ENCODE measurements at regions not wholly inside any gene's neighbourhood (a gene's known extent, or its start where the extent isn't known, plus 50 kb on each side); places are given as distances from the start of the nearest gene placed in this dataset.

DNA sequence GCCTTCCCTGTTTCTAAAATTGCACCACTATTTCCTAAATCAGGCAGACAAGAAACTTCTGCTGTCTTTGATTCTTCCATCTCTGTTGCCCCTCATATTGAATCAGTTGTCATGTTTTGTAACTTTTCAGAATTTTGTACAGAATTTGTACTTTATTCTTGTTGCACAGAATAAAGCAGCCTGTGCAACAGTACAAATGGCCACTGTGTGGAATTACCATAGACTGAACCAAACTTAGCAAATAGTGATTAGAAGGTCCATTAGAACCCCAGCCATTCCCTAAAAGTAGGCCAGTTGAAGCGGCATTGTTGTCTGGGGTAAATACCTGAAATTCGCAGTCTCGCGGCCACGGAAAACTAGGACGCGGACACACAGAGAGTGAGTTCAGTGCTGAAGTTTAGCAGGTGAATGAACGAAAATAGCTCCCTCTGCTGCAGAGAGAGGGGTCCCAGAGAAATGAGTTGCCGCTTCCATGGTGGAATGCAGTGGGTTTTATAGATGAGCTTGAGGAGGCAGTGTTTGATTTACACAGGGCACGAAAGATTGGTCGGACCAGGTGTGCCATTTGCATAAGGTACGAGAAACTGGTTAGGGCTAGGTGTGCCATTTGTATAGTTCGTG is 71.8 kb downstream of the C4orf33 start:
- FAIRE-seq: no peak
- DNase-seq (ENCODE audit: low spot score in 2 of 2): no peak

DNA sequence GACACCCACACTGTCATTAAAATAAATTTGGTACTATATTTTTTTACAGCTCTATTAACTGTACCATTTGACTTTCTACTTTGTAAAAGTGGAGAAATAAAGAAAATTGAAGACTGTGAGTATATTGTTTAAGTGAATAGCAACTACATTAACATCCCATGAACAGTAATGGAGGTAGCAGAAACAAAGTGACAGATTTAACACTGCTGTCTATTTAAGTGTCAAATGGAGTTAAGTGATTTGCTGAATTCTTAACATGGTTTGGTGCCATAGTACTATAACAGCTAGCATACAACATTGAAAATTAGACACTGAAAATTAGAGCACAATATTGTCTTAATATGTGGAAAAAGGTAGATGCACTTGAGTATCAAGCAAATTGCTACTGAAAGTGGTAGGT is 76.2 kb downstream of the C4orf33 start:
- FAIRE-seq (no peak), DNase-seq (ENCODE audit: low spot score in 2 of 2) (no peak)

DNA sequence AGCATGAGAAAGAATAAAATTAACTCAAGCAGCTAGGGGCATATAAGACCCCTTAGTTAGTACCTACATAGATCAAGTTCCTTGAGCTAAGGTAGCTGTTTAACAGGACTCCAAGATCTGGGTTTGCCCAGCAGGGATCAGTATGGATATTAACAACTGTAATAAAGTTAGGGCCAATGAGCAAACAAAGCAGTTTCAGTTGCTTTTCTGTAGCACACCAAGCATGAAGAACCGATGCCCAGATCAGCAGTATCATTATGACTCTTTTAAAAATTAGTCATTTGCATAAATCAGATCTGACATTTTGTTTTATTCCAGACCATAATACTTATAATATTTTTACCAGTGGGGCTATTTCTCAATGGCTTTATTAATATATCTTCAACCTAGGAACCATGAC is 80.9 kb downstream of the C4orf33 start:
- no peak for FAIRE-seq

DNA sequence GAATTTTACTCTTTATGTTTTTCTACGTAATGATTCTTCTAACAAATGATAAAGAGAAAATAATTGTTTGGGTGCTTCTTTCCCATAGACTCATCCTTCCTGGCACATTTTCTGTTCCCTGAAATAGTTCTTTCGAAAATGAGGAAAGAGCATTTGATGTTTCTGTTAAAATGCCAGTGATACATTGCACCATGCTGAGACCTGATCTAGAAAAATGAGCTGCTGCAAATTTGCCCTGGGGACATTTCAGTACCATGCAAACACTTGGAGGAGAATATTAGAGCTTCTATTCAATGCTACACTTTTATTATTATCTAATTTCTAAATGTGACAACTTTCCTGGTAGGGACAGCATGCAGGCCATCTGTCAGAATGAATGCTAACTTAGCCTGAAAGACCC is 83.3 kb downstream of the C4orf33 start:
- DNase-seq (ENCODE audit: low spot score in 2 of 2) (no peak), FAIRE-seq (no peak)

More for the DNA sequence above, 80.9 kb downstream of the C4orf33 start:
- DNase-seq (ENCODE audit: low spot score in 2 of 2): no peak

DNA sequence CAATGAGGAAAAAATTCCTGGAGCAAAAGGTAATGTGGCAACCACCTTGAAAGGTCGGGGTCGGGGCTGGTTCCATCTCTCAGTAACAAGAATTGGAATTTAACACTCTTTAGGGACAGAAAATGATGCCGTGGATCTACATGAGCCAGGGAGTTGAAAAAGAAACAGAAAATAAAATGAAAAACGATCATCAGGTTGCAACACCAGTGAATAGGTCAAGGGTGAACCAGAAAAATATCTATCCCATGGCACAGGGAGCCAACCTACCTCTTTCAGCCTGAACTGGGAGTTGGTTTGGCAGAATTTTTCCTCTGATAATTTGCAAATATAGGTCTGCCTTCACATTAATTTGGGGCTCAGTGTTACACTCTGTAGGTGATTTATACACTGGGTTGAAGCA is 93.7 kb downstream of the C4orf33 start:
- FAIRE-seq: no peak
- DNase-seq (ENCODE audit: low spot score in 2 of 2): no peak

DNA sequence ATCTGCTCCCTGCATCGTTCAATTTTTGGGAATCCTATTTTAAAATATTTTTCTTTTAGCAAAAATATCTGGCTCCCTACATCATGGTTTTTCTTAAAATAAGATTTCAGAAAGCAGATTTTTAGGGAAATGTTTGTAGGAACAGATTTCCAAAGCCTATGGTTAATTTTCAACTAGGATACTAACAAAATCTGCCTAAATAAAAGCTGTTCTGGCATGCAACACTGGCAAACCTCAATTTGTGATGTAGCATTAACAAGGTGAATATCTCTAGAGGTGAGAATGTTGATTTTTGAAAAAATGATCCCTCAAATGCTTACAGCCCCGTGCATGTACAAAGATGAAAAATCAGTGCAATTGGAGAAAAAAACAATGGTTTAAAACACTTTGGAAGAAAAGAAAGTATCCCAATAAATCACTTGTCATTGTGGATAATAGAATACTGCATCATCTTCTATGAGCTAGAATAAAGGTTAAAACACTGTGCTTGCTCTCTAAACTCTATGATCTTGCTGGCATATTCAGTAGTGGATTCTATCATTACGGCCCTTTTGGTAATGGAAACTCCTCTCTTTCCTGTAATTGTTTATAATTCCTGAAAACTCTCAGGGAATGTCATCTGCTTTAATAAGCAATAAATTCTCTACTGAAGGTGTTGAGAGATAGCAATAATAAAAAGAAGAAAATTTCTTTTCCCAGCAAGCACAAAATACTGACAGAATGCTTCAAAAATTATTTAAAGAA is 97.6 kb downstream of the C4orf33 start:
- FAIRE-seq: no peak

DNA sequence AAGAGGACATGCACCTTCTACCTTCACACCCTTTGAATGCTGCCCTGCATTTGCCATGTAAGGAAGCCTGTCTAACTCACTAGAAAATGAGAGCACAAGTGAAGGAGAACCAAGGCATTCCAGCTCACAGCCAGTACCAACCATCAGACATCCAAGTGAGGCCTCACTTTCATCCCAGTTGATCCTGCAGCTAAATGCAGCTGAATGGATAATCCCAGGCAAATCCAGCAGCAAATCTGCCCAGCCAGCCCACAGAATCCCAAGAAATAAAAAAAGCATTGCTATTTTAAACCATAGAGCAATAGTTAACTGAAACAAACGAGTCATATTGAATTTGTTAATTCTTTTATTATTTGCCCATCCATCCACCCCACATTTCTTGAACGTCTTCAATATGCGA is 112.5 kb downstream of the C4orf33 start:
- FAIRE-seq: no peak
- no peak for DNase-seq (ENCODE audit: low spot score in 2 of 2)

More for the DNA sequence above, 97.6 kb downstream of the C4orf33 start:
- no peak for DNase-seq (ENCODE audit: low spot score in 2 of 2)

DNA sequence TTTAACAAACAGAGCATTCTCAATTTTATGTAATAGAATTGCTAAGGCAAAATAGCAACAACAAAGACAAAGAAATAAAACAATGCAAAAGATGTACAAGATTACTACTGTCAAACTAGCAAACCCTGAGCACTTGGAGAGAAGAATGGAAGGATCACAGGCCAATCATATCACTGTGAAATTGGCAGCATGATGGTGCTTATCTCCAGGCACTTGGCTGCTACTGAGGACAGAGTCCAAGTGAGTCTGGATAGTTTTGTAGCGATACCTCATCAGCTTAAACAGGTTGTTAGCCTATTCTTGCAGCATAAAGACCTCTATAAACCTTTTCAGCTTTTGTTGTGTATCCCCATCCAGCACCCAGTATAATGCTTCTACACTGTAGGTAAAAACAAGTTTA is 117.7 kb downstream of the C4orf33 start:
- FAIRE-seq (no peak), DNase-seq (ENCODE audit: low spot score in 2 of 2) (no peak)

DNA sequence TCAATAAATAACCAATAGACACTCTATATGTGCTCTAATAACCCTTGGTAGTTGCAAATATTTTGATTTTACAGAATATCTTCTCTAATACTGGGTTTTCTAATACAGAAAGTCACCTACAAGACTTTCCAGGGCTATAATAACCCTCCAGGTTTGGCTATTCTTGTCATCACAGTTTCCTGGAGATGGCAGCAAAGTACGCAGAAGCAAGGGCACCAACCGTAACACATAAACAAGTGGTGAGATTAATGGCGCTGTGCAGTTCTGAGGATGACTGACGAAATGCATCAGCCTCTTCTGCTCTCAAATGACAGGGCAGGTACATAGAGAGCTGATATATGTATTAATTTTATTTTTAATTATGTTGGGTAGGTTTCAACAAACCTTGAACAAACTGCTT is 122.4 kb downstream of the C4orf33 start:
- FAIRE-seq: no peak
- no peak for DNase-seq (ENCODE audit: low spot score in 2 of 2)

DNA sequence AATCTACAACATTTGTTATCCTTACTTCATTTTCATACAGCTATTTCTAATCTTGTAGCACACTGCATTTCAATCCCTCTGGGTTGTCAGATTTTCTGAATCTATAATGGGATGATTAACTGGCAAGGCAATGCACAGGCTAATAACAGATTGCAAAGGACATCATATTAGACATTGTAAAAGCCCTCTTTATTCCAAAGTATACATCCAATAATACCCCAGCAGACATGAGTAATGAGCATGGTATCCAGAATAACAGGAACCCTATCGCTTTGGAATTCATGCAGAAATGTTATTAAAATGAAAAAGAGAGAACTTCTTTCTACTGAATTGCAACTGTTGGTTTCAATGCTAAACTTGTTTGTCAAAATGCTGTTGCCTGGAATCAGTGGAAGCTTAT is 122.9 kb downstream of the C4orf33 start:
- FAIRE-seq (no peak), DNase-seq (ENCODE audit: low spot score in 2 of 2) (no peak)

DNA sequence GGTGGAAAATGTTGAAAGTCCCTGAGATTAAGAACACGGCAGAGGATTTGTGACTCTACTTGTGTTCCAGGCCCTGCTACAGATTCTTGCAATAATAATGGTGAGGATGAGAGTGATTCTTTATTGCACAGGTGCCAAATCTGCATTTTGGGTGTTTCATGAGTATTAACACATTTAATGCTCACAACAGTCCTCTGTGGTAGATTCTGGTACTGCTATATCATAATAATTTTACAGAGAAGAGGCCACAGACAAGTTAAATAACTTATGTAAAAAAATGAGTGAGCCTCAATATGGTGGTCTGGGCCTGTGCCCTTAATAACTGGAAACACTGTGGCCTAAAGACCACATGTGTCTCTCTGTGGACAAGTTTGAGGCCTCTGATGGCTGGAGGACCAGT is 124.3 kb downstream of the C4orf33 start:
- FAIRE-seq (no peak), DNase-seq (ENCODE audit: low spot score in 2 of 2) (no peak)

DNA sequence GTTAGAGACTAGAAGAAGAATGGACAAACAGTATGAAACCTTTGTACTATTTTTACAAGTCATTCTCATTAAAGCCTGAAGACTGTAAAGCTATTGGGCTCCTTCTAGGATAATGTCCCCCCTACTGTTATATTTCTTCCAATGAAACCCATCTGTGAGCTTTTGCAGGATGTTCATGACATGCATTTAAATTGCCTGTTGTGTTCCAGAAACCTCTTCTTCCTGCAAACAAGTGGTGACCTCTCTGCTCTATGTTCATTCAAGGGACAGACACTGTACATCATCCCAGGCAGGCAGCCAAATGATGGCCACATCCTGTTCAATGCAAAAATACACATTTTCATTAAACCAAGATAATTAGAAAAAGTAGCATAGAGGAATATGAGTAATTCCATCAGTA is 128.0 kb downstream of the C4orf33 start:
- DNase-seq (ENCODE audit: low spot score in 2 of 2): no peak

DNA sequence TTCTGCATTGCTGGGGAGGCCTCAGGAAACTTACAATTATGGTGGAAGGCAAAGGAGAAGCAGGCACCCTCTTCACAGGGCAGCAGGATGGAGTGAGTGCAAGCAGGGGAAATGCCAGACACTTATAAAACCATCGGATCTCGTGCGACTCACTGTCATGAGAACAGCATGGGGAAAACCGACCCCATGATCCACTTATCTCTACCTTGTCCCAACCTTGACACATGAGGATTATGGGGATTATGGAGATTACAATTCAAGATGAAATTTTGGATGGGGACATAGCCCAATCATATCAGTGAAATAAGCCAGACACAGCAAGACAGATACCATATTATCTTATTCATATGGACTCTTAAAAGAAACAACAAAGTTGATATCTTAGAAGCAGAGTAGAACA is 134.9 kb downstream of the C4orf33 start:
- FAIRE-seq: no peak
- DNase-seq (ENCODE audit: low spot score in 2 of 2): no peak

More for the DNA sequence above, 128.0 kb downstream of the C4orf33 start:
- no peak for FAIRE-seq

DNA sequence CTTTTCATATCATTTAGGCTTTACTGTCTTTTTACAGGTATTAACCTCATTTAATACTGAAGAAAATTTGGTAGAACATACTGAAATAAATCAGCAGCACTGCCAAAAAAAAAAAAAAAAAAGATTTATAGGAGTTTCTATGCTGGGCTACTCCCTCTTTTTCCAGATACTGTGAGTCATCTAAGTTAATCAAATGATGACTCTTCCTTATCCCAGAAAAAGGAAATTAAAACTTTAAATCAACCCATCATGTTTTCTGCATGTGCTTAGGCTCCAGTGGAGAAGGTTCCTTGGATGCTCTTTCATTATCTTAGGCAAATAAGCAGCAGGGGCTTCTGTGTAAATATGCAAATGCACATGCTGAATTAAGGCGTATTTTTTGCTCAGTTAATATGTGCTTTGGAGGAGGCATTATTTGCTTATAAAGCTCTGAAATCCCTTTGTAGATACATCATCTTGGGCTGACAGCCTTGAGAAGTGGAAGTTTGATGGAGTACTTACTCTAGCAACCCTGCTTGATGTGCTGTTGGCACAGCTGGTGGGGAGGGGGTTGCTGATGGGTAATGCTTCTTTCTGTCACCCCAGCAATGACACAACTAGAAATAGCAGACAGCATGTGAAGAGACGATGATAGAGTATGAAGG is 136.1 kb downstream of the C4orf33 start:
- FAIRE-seq (no peak), DNase-seq (ENCODE audit: low spot score in 2 of 2) (no peak)

DNA sequence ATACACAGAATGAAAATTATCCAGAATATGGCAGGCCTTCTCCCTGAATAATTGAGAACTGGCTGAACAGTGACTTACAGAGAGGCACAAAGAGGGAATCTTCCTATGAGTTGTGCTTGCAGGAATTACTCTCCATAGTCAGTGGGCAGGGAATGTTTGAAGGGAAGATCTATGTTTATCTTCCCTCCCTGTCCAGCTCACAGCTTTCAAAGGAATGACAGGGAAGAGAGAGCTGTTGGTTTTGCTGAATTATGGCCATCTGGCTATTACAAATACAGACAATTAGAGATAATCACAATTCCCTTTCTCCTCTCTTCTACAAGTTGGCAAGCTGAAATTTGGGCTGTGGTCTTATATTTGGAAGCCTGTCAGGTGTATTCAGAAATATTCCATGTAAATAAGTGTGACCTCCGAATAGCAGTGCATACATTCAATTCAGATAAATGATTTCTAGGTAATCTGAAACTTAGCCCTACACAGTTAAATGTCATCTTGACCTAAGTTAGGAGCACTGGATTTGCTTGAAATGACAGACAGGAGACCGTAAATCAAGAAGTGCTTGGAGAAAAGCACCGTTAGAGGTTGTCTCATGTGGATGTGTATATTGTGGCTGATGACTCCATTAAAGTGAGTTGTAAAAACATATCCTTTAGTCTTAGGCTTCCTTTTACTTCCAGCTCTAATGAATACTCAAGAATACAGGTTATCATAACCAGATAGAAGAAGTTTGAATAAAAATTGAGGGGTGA is 136.8 kb downstream of the C4orf33 start:
- FAIRE-seq: no peak
- no peak for DNase-seq (ENCODE audit: low spot score in 2 of 2)

DNA sequence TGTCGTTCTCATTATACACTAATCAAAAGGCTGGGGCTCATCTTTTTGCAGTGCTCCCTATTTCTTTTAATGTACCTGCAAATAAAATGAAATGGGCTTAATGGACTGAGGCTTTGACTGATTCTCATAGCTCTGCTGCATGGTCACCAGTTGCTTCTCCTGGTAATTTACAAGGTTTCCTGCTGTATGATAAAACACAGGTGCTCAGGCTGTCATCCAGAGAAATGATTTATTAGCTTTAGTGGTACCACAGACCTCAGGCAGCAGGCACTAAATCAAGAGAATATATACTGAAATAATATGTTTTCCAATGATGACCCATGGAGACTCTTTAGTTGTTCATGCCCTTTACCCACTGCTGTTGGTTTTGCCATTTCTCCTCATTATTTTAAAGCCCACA is 137.7 kb downstream of the C4orf33 start:
- FAIRE-seq: no peak
- no peak for DNase-seq (ENCODE audit: low spot score in 2 of 2)

DNA sequence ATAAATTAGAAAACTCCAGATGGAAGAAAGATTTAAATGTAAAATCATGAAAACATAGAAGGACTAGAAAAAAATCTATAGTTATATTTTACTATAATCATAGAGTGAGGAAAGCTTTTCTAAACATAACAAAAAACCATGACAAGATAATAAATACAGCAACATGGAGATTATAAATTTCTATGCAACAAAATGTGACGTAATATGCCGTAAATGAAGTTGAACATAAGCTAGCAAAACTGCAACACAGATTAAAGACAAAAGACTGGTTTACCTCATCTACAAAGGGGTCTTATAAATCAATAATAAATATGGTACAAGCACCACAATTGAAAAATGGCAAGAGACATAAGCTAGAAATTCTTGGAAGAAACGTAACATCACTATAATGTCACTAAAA is 140.4 kb downstream of the C4orf33 start:
- DNase-seq (ENCODE audit: low spot score in 2 of 2) (no peak), FAIRE-seq (no peak)

DNA sequence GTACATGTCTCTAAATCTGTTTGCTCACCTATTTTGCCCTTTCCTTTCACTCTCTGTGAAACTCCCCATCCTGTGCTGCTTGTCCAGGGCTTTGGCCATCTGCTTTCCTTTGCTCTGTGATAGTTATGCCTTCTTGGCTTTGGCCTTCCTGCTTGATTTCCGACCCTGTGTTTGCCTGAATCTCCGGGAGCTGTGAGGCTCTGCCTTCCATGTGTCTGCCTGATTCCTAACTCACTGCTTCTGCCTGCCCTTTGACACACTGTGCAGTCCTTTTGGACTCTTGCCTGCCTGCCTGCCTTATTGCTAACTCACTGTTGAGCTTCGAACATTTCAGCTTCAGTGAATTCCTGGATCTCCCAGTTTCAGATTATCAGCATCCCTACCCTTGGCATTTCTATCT is 143.1 kb downstream of the C4orf33 start:
- FAIRE-seq (no peak), DNase-seq (ENCODE audit: low spot score in 2 of 2) (no peak)

DNA sequence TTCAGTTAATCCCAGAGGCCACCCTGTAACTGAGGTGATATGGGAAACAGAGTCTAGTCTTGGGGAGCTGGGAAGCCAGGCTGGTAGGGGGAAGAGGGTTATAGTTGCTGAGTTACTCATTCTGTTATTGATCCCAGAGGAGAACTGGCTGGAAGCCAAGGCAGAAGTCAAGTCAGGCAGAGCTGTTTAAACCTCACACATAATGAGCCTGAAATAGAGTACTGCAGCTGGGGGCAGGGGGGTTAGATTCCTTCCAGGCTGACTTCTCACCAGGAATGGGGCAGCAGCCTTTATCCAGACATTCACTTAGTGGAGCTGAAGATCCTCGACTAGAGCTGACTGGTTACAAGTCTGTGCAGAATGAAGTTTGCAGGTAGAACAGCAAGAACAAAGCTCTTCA is 144.9 kb downstream of the C4orf33 start:
- no peak for DNase-seq (ENCODE audit: low spot score in 2 of 2)
- FAIRE-seq: no peak

DNA sequence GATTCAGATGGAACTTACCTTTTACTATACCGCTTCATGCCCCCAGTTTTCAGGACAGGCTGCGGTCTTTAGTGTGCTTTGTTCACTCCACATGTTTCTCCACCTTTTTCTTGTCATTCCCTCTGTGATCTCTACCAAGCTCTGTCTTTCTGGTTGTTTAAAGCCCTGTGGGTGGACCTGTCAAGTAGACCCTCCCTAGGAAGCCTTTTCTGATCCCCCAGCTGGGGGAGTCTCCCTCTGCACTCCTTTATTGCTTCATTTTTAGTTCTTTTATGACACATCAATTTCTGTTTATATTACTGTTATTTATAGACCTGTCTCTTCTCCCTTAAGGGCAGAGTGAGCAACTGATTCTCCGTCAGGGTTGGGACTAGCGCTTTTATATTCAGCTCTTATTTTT is 150.2 kb downstream of the C4orf33 start:
- DNase-seq (ENCODE audit: low spot score in 2 of 2) (no peak), FAIRE-seq (no peak)

DNA sequence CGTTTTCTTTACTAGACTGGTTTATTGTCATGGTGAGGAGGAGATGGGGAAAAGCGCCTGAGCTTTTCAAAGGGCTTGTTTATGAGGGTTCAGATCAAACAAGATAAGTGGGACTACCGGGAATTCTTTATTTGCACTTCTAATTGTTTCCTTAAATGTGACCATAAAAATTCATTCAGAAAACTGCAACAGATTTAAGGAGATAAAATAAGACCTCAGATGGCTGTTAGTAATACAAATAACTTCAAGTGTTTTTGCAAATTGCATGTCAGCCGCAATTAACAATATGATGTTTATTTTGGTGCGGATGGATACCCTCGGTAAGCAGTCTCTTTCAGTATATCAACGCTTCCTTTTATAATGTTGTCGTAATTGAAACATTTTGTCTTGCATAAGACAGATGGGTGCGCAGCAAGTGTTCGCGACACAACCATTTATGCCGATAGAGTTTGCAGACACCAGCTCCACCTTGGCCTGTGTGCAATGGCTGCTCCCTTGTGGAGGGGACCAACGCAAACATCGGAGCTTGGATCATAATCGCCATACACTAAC is 151.0 kb downstream of the C4orf33 start:
- no peak for FAIRE-seq
- DNase-seq (ENCODE audit: low spot score in 2 of 2): no peak
